ENCODE measurements at regions not wholly inside any gene's neighbourhood (a gene's known extent, or its start where the extent isn't known, plus 50 kb on each side); places are given as distances from the start of the nearest gene placed in this dataset.
A peak's percentile ranks its signal among the peaks of the same experiment; 100 is the strongest.
"Not testable (repeated sequence)": the region's sequence is repeated elsewhere in the genome, so short reads cannot be mapped to it uniquely, and the experiment has no call there.

GRCh38 chr21:28580585-28580984 lies 412.1 kb downstream of the LTN1 start:
- DNase-seq: no peak

- DNase-seq: no peak
Observed at GRCh38 chr21:28579986-28580550, 412.6 kb downstream of the LTN1 start.

GRCh38 chr21:28568692-28569091 lies 424.0 kb downstream of the LTN1 start:
- no peak for DNase-seq

GRCh38 chr21:28563933-28564332 lies 428.7 kb downstream of the LTN1 start:
- DNase-seq: not testable (repeated sequence)

- DNase-seq: no peak
Observed at GRCh38 chr21:28561772-28562171, 430.9 kb downstream of the LTN1 start.

GRCh38 chr21:28554660-28555475 lies 437.8 kb downstream of the LTN1 start:
- no peak for DNase-seq

GRCh38 chr21:28550057-28550825 lies 442.4 kb downstream of the LTN1 start:
- no peak for DNase-seq

- DNase-seq: no peak
Observed at GRCh38 chr21:28548291-28548690, 444.4 kb downstream of the LTN1 start.

- no peak for DNase-seq
Observed at GRCh38 chr21:28547766-28548165, 444.9 kb downstream of the LTN1 start.

- DNase-seq: no peak
Observed at GRCh38 chr21:28543975-28544374, 448.7 kb downstream of the LTN1 start.

- no peak for DNase-seq
Observed at GRCh38 chr21:28541371-28542112, 451.1 kb downstream of the LTN1 start.

- DNase-seq: no peak
Observed at GRCh38 chr21:28540514-28540913, 452.2 kb downstream of the LTN1 start.

- DNase-seq: no peak
Observed at GRCh38 chr21:28539623-28539988, 453.1 kb downstream of the LTN1 start.

GRCh38 chr21:28538987-28539622 lies 453.6 kb downstream of the LTN1 start:
- DNase-seq: no peak

- no peak for DNase-seq
Observed at GRCh38 chr21:28537371-28538079, 455.2 kb downstream of the LTN1 start.

GRCh38 chr21:28532446-28532845 lies 460.2 kb downstream of the LTN1 start:
- no peak for DNase-seq

- DNase-seq: no peak
Observed at GRCh38 chr21:28523367-28523766, 469.3 kb downstream of the LTN1 start.

GRCh38 chr21:28522014-28522799 lies 470.5 kb downstream of the LTN1 start:
- DNase-seq: peak; percentile 20 to 31

- no peak for DNase-seq
Observed at GRCh38 chr21:28518630-28519029, 474.0 kb downstream of the LTN1 start.

- peak; percentile 56 to 57 for DNase-seq
Observed at GRCh38 chr21:28516991-28517592, 475.6 kb downstream of the LTN1 start.

GRCh38 chr21:28516021-28516420 lies 476.7 kb downstream of the LTN1 start:
- no peak for DNase-seq
